Activated CD4-positive, alpha-beta T cell treated with anti-CD3 and anti-CD28 coated beads, Interleukin-2, amount 10 ng/mL, durations not matched to agents 7 days and 5 days (primary cell): ENCODE measurements at regions not wholly inside any gene's neighbourhood (a gene's known extent, or its start where the extent isn't known, plus 50 kb on each side); places are given as distances from the start of the nearest gene placed in this dataset.

Source experiments
- CTCF ChIA-PET: fragments of 350-600 bp; sonication (Branson Sonifier 250); formaldehyde crosslinking; loops from one replicate; lab custom pipeline; 2021; ENCODE audit warnings: antibody characterized with exemption; lab: Charles Lee
- POLR2A ChIA-PET: fragments of 350-600 bp; sonication (Branson Sonifier 250); formaldehyde crosslinking; loops from one replicate; lab custom pipeline; 2021; ENCODE audit warnings: antibody characterized with exemption; lab: Charles Lee
- DNase-seq: peaks from one replicate; pipeline ENCODE4 v3.0.0-alpha.2; 2020
- H3K27ac Mint-ChIP-seq: one replicate; pipeline ENCODE4 v1.8.0; 2021; ENCODE audit warnings: mild to moderate bottlenecking, moderate library complexity, mixed read lengths
- H3K27me3 Mint-ChIP-seq: one replicate; pipeline ENCODE4 v1.8.0; 2021; ENCODE audit warnings: mixed read lengths
- H3K36me3 Mint-ChIP-seq: one replicate; pipeline ENCODE4 v1.8.0; 2021; ENCODE audit warnings: low read depth, mixed read lengths
- H3K4me1 Mint-ChIP-seq: one replicate; pipeline ENCODE4 v1.8.0; 2021; ENCODE audit warnings: mixed read lengths
- H3K4me3 Mint-ChIP-seq: one replicate; pipeline ENCODE4 v1.8.0; 2021; ENCODE audit warnings: mild to moderate bottlenecking, moderate library complexity, mixed read lengths
- H3K9me3 Mint-ChIP-seq: one replicate; pipeline ENCODE4 v1.8.0; 2021; ENCODE audit warnings: mixed read lengths

- Mint-ChIP-seq H3K4me3 (no peak overlapping the region), H3K36me3 (no peaks in the 10 kb centered on the region), H3K27ac (no peak overlapping the region), H3K4me1 (no peaks in the 10 kb centered on the region), H3K27me3 (no peaks in the 10 kb centered on the region), H3K9me3 (no peaks in the 10 kb centered on the region)
- no peak for DNase-seq
- ChIA-PET CTCF (no interaction called here), POLR2A (no interaction called here)
Measured at GRCh38 chr1:164982545-164982944, 374.0 kb downstream of the LMX1A start.

DNA sequence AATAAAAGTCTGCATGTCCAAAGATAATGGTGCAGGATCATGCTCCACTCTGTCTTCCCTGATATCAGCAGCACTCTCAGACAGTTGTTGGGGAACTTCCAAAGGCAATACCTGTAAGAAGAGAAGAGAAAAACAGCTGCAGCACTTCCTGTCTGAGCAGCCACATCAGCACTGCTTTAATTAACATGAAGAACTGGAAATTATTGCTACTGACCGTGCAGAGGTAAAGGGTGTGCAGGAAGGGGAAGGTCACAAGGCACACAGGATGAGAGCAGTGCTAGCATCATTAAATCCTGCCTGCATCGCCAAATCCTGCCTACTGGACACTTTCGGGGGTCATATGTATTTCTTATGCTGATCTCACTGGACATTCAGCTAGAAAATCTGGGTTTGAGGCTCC lies 379.0 kb downstream of the LMX1A start:
- ChIA-PET POLR2A (no interaction called here), CTCF (no interaction called here)
- Mint-ChIP-seq H3K4me3 (no peak overlapping the region), H3K9me3 (no peaks in the 10 kb centered on the region), H3K4me1 (no peaks in the 10 kb centered on the region), H3K36me3 (no peaks in the 10 kb centered on the region), H3K27ac (no peak overlapping the region), H3K27me3 (no peaks in the 10 kb centered on the region)
- DNase-seq: no peak

DNA sequence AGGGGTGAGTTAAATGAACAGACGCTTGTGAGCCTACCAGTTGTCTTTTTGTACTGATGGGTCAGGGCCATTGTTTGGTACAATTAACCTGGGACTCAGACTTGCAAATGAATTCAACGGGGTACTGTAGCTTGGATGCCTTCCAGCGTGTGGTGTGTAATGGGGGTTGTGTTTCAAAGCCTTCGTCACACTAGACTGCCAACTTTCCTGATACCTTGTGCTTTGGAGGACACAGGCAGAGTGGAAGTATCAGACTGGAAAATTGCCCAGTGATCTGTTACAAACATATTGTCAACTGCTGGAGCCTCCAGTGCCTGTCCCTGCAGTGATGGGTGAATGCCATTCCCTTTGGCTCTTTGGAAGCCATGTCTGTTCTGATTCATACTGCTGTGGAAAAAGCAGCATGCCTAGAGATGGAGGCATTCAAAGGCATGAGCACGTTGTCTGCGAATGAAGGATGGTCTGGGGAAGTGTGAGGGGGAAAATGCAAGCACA lies 384.5 kb downstream of the LMX1A start:
- Mint-ChIP-seq H3K36me3 (no peaks in the 10 kb centered on the region), H3K27ac (no peak overlapping the region), H3K9me3 (peaks cover 2% of the 10 kb centered on the region), H3K27me3 (no peaks in the 10 kb centered on the region), H3K4me1 (no peaks in the 10 kb centered on the region), H3K4me3 (no peak overlapping the region)
- DNase-seq: no peak
- ChIA-PET POLR2A (no interaction called here), CTCF (no interaction called here)

DNA sequence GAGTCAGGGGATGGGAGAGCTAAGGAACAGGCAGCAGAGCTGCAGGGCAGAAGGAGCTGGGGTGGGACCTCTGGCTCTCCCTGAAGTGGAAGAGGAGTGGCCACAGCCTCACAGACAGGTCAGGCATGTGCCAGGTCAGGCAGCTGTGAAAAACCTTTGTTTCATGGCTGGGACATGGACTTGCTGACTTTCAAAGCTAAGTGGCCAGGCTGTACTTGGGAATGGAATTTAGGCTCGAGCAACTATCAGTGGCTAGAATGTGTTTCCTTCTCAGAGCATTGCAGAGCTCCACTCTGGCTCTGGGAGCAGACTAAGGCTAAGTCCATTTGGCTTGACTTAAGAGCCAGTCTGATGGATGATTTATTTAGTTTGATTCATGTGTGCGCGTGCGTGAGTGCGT lies 385.1 kb downstream of the LMX1A start:
- Mint-ChIP-seq H3K27ac (no peak overlapping the region), H3K36me3 (no peaks in the 10 kb centered on the region), H3K27me3 (no peaks in the 10 kb centered on the region), H3K4me3 (no peak overlapping the region), H3K9me3 (peaks cover 2% of the 10 kb centered on the region), H3K4me1 (no peaks in the 10 kb centered on the region)
- CTCF ChIA-PET: no interaction called here
- DNase-seq: no peak
- POLR2A ChIA-PET: no interaction called here

DNA sequence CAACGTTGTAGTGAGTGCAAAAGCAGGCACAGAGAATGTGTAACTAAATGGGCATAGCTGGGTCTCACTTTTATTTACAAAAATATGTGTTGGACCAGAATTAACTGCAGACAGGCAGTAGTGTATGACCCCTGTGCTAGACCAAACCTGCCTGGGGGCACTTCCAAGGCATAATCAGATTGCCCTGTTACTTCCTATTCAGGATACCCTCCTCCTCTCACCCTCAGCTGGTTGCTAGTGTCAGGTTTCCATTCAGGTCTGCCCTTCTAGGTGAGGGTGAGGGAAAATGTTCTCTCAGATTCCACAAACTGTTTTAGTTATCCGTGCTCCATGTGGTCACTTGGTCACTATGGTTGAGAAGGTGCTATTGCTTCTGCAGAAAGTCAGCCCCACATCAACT lies 387.3 kb downstream of the LMX1A start:
- ChIA-PET POLR2A (no interaction called here), CTCF (no interaction called here)
- no peak for DNase-seq
- Mint-ChIP-seq H3K36me3 (no peaks in the 10 kb centered on the region), H3K27me3 (no peaks in the 10 kb centered on the region), H3K4me1 (no peaks in the 10 kb centered on the region), H3K27ac (no peak overlapping the region), H3K4me3 (no peak overlapping the region), H3K9me3 (peaks cover 2% of the 10 kb centered on the region)

DNA sequence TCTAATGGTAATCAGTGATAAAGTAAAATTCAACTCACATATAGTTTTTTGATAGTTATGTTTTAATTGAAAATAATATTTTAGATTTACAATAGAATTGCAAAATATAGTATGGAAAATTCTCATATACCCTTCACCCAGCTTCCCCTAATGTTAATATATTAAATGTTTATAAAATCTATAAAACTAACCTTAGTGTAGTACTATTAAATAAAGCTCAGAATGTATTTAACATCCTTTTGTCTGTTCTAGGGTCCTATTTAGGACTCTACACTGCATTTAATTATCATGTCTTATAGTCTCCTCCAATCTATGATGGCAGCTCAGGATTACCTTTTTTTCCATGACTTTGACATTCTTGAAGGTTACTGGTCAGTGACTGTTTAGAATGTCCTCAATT lies 389.2 kb downstream of the LMX1A start:
- H3K4me3 Mint-ChIP-seq: no peak overlapping the region
- no peak overlapping the region for H3K27ac Mint-ChIP-seq
- CTCF ChIA-PET: no interaction called here
- H3K36me3 Mint-ChIP-seq: no peaks in the 10 kb centered on the region
- no peaks in the 10 kb centered on the region for H3K4me1 Mint-ChIP-seq
- H3K9me3 Mint-ChIP-seq: peaks cover 2% of the 10 kb centered on the region
- POLR2A ChIA-PET: no interaction called here
- no peak for DNase-seq
- no peaks in the 10 kb centered on the region for H3K27me3 Mint-ChIP-seq

DNA sequence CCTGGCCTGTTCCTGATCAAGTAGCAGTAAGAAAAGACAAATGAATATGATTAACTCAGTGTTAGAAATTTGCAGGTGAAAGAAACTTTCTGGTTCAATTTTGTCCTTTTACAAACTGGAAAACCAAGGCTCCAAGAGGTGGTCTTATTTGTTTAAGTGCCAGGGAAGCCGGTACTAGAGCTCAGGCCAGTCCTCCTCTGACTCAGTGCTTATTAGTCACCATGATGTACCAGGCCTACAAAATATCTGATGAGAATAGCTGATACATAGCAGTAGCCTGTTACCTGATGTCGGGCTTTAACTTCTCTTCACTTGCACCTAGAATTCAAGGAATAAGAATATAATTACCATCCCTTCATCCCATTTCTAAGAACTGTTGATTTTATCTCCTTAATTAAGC lies 394.8 kb downstream of the LMX1A start:
- CTCF ChIA-PET: no interaction called here
- POLR2A ChIA-PET: no interaction called here

GRCh38 chr1:164958982-164959768 lies 397.3 kb downstream of the LMX1A start:
- Mint-ChIP-seq H3K9me3 (peaks cover 3% of the 10 kb centered on the region), H3K36me3 (no peaks in the 10 kb centered on the region), H3K4me3 (no peak overlapping the region), H3K4me1 (no peaks in the 10 kb centered on the region), H3K27ac (no peak overlapping the region), H3K27me3 (no peaks in the 10 kb centered on the region)
- no peak for DNase-seq
- CTCF ChIA-PET: no interaction called here
- POLR2A ChIA-PET: no interaction called here

More for the DNA sequence above, 394.8 kb downstream of the LMX1A start:
- Mint-ChIP-seq H3K9me3 (peaks cover 3% of the 10 kb centered on the region), H3K27ac (no peak overlapping the region), H3K4me3 (no peak overlapping the region), H3K36me3 (no peaks in the 10 kb centered on the region), H3K4me1 (no peaks in the 10 kb centered on the region), H3K27me3 (no peaks in the 10 kb centered on the region)
- DNase-seq: no peak

GRCh38 chr1:164953815-164954214 lies 394.8 kb downstream of the PBX1 start:
- Mint-ChIP-seq H3K27ac (no peak overlapping the region), H3K9me3 (peaks cover 2% of the 10 kb centered on the region), H3K36me3 (no peaks in the 10 kb centered on the region), H3K4me3 (no peak overlapping the region), H3K4me1 (no peaks in the 10 kb centered on the region), H3K27me3 (no peaks in the 10 kb centered on the region)
- ChIA-PET CTCF (no interaction called here), POLR2A (no interaction called here)
- DNase-seq: no peak

DNA sequence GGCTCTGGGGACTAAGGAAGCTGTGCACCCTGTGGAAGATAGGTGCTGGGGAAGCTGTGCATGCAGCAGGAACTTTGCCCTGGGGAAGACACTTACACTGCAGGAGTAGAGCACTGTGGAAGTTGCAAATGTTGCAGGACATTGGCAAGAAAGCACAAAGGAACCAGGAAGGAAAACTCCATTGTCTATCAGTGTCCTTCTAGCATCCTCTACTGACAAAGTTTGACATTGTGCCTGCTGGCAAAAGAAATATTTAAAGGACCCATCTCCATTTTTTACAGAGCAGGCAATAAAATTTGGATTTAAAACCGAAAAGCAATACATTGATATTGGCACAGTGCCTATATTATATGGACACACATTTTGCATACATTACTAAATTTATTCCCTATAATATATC lies 394.1 kb downstream of the PBX1 start:
- Mint-ChIP-seq H3K27me3 (no peaks in the 10 kb centered on the region), H3K9me3 (peaks cover 5% of the 10 kb centered on the region), H3K4me3 (no peak overlapping the region), H3K27ac (no peak overlapping the region), H3K4me1 (no peaks in the 10 kb centered on the region), H3K36me3 (no peaks in the 10 kb centered on the region)
- CTCF ChIA-PET: no interaction called here
- no peak for DNase-seq
- POLR2A ChIA-PET: no interaction called here

- Mint-ChIP-seq H3K27ac (no peak overlapping the region), H3K27me3 (no peaks in the 10 kb centered on the region), H3K4me3 (no peak overlapping the region), H3K36me3 (no peaks in the 10 kb centered on the region), H3K9me3 (peaks cover 6% of the 10 kb centered on the region), H3K4me1 (no peaks in the 10 kb centered on the region)
- no peak for DNase-seq
- POLR2A ChIA-PET: no interaction called here
- CTCF ChIA-PET: no interaction called here
Measured at GRCh38 chr1:164951508-164951907, 392.5 kb downstream of the PBX1 start.

DNA sequence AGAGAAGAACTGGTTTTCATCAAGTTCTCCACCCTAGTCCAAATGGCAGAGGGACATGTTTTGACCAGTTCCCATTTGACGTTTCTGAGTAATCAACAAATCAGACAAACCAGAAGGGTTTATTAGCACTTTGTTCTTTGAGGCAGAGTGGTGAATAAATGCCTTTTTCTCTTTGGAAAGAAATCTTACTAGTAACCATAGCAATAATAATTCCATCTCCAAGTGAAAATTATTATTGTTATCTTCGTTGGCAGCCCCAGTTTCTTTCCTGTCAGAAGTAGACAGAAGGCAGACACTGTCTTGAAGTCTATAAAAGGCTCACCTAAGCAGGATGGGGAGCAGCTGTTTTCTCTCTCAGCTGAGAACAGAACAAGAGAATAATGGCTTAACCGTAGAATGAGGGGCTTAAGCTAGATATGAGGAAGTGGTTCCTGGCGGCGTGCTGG lies 391.6 kb downstream of the PBX1 start:
- Mint-ChIP-seq H3K9me3 (peaks cover 6% of the 10 kb centered on the region), H3K36me3 (no peaks in the 10 kb centered on the region)
- CTCF ChIA-PET: no interaction called here

DNA sequence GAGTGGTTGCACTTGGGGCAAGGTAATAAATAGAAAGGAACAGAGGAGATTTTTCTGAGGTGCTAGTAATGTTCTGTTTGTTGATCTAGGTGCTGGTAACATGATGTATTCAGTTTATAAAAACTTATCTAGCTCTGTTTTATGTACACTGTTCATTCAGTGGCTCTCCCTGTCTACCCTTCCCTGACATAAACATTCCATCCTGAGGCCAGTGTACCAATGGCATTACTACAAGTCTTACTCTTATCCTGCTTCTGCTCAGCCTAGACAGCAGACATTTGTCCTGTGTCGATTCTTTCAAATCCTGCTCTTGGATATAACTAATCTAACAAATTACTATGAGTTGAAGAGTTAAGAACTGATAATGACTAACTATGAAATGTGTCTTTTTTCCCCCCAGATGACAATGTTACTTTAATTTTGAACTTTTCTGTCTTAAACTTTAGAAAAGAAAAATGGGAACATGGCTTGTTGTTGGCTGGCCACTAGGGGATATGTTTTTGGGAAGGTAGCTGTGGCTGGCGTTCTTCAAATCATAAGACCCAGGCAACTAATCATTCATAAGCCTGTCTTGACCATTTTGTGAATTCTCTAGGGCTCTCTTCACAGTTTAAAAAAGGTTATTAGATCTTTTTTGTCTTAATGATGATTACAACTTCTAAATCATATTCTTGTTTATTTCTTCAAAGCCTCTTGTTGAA lies 390.9 kb downstream of the PBX1 start:
- no peak for DNase-seq
- Mint-ChIP-seq H3K4me1 (no peaks in the 10 kb centered on the region), H3K4me3 (no peak overlapping the region), H3K9me3 (peaks cover 6% of the 10 kb centered on the region), H3K27ac (no peak overlapping the region), H3K27me3 (no peaks in the 10 kb centered on the region), H3K36me3 (no peaks in the 10 kb centered on the region)
- POLR2A ChIA-PET: no interaction called here
- CTCF ChIA-PET: no interaction called here

More for the DNA sequence above, 391.6 kb downstream of the PBX1 start:
- Mint-ChIP-seq H3K4me3 (no peak overlapping the region), H3K4me1 (no peaks in the 10 kb centered on the region), H3K27ac (no peak overlapping the region), H3K27me3 (no peaks in the 10 kb centered on the region)
- POLR2A ChIA-PET: no interaction called here
- no peak for DNase-seq
